HG03095 (cell line): ENCODE measurements at regions not wholly inside any gene's neighbourhood (a gene's known extent, or its start where the extent isn't known, plus 50 kb on each side); places are given as distances from the start of the nearest gene placed in this dataset.
A peak's percentile ranks its signal among the peaks of the same experiment; 100 is the strongest.

ENCODE experiments used
- ATAC-seq: cut with Tn5 transposase; IDR thresholded peaks from one replicate; pipeline ENCODE4 v1.9.1; 2021; ENCODE audit warnings: moderate library complexity; ENCODE audit not compliant: unreplicated experiment

GRCh38 chr7:22589641-22590201 is 89.7 kb upstream of the STEAP1B start:
- ATAC-seq = no peak

DNA sequence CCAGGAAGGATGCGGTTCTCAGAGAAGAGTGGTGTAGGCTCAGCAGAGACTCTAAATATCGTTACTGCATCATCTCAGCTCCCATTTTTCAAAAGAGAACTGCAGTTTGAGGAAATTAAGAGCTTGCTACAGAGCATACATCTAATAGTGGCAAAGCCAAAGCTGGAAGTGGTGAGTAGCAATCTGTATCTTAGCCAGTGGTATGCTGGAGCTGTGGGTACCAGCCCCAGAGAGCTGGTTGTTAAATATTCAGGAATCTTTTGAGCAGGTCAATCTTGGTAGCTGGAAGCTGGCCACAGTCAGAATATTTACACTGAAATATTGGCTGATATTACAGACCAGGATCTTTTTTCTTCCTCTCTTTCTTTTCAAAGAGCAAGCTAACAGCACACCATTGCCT is 88.4 kb upstream of the STEAP1B start:
- ATAC-seq = no peak

- ATAC-seq = no peak
Measured at GRCh38 chr7:22587322-22587721, 87.3 kb upstream of the STEAP1B start.

GRCh38 chr7:22586786-22587140 is 86.8 kb upstream of the STEAP1B start:
- ATAC-seq = no peak

DNA sequence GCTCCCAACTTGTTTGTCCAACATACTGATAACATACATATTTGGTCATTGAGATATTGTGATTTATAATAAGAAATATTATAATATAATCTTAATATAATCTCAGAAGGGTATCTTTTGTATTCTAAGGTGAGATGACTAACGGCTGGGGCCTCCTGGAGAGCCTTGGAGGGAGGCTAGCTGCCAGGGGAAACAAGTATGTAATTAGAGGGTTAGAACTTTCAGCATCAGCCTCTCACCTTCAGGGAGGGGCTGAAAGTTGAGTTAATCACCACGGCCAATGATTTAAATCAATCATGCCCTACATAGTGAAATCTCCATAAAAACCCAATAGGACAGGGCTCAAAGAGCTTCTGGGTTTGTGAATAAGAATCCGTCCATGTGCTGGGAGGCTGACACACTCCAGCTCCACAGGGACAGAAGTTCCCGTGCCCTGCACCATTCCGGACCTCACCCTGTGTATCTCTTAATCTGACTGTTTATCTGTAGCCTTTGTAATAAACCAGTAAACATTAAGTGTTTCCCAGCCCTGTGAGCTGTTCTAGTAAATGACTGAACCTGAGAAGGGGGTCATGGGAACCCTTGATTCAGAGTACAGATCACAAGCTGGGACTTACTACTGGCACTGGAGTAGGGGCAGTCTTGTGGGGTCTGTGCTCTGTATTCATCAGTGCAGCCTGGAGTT is 86.3 kb upstream of the STEAP1B start:
- no peak for ATAC-seq

DNA sequence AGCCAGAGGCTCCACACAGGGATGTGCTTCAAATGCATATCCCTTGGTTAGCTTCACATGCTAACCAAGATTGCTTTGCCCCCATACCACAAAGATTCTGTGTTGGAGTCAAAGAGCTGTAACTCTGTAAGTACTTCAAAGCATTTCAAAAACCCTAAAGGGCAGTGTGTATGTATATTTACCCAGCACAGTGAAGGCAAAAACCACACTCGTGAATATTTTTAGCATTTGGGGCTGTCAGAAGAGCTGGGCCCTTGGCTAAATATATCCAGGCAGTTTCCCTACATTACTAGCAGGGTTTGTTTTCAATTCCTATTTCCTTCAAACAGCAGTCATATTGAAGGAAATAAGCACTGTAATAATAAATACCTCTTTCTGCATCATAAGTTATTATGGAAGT is 84.2 kb upstream of the STEAP1B start:
- peak; percentile 78 for ATAC-seq

DNA sequence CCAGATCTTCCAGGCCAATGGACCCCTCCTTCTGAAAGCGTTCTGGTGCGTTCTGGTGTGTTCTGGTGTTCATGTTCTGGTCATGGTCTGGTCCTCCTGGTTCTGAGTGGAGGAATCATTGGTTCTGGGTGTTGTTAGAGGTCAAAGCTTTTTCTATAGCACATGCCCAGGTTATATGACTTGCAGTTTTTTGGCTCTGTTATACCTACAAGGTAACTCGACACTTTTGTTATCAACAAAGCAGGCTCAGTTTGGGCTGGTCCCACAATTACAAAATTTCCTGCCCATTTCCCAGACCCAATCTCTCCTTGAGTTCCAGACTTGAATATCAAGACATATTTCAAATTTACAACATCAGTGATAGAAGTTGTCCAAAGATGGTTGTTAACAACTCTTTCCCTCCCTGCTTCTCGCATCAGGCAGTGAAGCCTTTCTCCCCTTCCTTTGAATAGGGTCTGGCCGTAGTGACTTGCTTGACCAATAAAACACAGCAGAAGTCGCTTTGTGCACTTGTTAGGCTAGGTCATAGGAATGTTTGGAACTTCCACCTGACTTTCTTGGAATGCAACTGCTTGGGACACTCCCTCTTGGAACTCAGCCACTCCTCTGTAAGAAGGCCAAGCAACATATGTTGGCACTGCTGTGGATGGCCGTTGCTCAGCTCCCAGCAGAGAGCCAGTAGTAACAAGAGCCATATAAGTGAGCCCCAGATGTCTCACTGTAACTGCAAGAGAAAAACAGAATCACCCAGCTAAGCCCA is 83.1 kb upstream of the STEAP1B start:
- no peak for ATAC-seq

- no peak for ATAC-seq
Measured at GRCh38 chr7:22581099-22581498, 81.1 kb upstream of the STEAP1B start.

- no peak for ATAC-seq
Measured at GRCh38 chr7:22579961-22580360, 80.0 kb upstream of the STEAP1B start.

DNA sequence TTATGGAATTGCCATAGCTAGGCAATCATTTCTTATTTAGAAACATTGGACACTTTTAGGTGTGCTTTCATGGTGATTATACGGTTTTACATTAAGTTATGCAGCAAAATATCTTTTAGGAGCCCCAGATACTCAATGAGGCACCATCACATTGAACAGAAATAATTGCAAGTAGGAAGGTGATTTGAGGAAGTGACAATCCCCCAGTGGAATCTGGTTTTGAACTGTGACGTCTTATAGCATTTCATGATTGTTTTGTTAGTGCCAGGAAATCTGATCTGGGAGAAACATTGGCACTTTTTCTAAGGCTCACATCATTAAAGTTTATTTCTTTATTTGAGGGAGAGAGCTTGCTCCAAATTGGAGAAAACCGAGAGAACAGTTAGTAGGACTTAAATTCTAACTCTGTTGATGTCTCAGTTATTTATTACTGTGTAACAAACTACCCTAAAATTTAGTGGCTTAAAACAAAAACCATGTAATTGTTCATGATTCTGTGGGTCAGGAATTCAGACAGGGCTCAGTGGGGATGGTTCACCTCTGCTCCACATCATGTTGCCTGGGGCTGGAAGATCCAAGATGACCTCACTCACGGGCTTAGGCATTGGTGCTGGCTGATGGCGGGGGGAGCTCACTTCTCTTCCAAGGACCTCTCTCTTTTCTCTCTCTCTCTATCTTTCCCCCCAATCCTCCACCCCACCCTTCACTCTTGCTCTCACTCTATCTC is 78.2 kb upstream of the STEAP1B start:
- no peak for ATAC-seq

DNA sequence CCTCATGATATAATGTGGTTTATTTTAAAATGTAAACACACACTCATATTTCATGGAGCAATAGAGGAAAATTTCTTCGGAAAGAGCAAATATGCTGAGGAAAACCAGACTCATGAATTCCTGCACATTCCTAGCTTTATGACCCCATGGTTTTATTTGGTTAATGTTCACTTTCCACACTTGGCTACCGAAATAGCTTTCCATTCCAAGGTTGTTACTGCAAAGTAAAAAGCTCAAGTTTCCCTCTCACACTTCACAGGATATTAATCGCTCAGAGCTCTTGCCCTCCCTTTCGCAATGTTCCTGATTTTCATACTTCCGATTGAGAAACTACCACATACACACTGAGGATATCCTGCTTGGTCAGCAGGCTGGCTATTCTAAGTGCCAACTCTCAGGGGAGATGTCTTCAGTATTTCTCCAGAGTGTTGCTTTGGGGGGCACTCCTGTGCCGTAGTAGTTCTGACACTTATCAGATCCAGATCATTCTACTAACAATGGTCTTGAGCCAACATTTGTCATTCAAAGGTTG is 77.5 kb upstream of the STEAP1B start:
- ATAC-seq = no peak

DNA sequence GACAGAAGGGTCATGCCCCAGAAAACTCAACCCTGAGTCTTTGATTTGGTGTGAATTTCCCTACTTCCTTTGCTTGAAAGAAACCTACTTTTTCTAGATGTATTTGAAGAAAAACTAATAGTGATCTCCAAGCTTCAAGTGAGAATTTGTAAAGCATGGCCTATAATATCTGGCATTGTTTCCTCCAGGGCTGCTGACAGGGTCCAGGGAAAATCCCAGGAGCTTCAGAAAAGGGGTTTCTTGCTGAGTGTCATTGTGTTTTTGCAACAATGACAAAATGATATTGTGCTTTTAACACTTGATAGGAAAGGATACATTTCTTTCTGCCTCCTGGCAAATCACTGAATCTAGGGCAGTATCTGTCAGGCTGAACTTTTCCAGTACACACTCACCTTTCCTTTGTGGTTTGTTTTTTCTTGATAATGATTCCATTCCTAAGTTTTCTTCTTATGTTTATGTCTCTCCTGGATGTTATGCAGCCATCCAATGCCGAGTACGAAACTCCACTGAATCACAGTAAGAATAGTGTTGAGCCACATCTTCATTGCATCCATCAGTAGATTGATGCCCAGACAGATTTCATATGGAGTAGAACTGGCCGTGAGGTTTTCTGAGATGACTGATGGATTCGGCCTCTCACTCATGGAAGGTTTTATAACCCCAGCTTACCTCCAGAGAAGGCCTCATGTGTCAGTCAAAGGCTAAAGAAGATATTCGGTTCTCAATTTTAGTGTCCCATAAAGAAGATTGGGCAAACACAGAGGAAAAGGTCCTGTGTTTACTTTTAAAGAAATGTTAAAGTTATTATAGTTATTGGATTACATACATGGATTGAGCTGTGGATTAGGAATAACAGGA is 76.9 kb upstream of the STEAP1B start:
- ATAC-seq = no peak

DNA sequence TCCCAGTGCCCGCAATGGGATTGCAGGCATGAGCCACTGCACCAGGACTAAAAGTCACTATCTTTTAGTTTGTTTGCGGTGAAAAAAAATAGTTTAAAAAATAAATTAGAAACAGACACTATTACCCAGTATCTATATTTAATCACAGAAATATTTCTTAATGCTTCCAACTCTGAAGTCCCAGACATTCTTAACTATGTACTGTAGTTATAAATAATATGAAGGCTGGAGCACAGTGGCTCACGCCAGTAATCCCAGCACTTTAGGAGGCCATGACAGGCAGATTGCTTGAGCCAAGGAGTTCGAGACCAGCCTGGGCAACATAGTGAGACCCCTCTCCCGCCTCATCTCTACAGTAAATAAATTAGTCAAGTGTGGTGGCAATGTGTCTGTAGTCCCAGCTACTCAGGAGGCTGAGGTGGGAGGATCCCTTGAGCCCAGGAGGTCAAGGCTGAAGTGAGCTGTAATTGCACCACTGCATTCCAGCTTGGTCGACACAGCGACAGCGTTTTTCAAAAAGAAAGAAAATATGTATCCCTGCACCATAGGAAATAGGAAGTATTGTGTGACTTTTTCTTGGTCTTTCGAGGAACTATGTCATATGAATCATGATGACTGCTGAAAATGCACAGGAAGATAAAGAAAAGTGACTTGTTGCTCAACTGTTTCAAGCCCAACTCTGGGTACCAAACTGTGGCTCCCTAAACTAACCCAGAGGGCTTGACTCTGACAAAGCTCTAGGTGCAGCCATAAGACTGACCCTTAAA is 74.9 kb upstream of the STEAP1B start:
- no peak for ATAC-seq

- no peak for ATAC-seq
Measured at GRCh38 chr7:22572937-22573336, 72.9 kb upstream of the STEAP1B start.

DNA sequence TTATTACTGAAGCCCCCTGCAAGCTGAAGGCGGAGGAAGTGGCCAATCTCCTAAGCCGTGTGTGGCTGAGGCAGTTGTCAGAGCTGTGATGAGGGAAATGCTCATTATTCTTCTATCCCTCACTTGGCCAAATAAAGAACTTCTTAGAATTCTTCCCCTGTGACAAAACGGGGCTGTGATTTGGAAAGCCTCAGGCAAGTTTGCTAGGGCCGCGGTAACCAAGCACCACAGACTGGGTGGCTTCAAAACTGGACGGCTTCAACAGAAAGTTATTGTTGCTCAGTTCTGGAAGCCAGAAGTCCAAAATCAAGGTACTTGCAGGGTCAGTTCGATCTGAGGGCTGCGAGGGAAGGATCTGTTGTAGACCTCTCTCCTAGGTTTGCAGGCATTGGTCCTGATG is 72.3 kb upstream of the STEAP1B start:
- ATAC-seq = no peak

GRCh38 chr7:22571766-22572165 is 71.8 kb upstream of the STEAP1B start:
- ATAC-seq = no peak

GRCh38 chr7:22569586-22570321 is 69.8 kb upstream of the STEAP1B start:
- no peak for ATAC-seq

- no peak for ATAC-seq
Measured at GRCh38 chr7:22566592-22566991, 66.6 kb upstream of the STEAP1B start.

- no peak for ATAC-seq
Measured at GRCh38 chr7:22566176-22566575, 66.2 kb upstream of the STEAP1B start.
